HepG2 (cell line): ENCODE measurements at regions not wholly inside any gene's neighbourhood (a gene's known extent, or its start where the extent isn't known, plus 50 kb on each side); places are given as distances from the start of the nearest gene placed in this dataset.

Experiments used
- ATAC-seq: fragments of 200-7000 bp; cut with Tn5 transposase; 3 replicates; pipeline ENCODE4 v1.9.1; 2020; ENCODE audit warnings: mild to moderate bottlenecking, moderate library complexity
- BruUV-seq: library from RNA; stranded (reverse); fragments of 400-500 nt; replicated peaks from 2 replicates; lab custom pipeline; 2021; lab: Mats Ljungman, UMichigan
- CTCF ChIA-PET: fragments of 300-600 bp; formaldehyde crosslinking; extraction: SDS; loops from one replicate; lab custom pipeline; 2021; ENCODE audit warnings: low total read pairs, inconsistent platforms, low intra/inter-chr PET ratio; lab: Yijun Ruan, JAX
- POLR2A ChIA-PET: fragments of 350-600 bp; sonication (Branson Sonifier 250); formaldehyde crosslinking; loops from one replicate; lab custom pipeline; 2020; ENCODE audit warnings: antibody characterized with exemption, inconsistent platforms; lab: Yijun Ruan, JAX
- DNase-seq: peaks from one replicate; pipeline ENCODE4 v3.0.0-alpha.2; 2015; ENCODE audit warnings: low spot score
- FAIRE-seq: peaks from 3 replicates; lab custom pipeline; 2011; peaks lifted over from hg19 to GRCh38; lab: Jason Lieb, UNC
- H2AFZ ChIP-seq: one replicate; pipeline ENCODE4 v1.6.1; 2011; ENCODE audit warnings: low read length, inconsistent platforms
- H3K27ac ChIP-seq: fragments of 300-600 bp; 3 replicates; pipeline ENCODE4 v1.8.0; 2011; ENCODE audit warnings: mixed run types, mild to moderate bottlenecking, mixed read lengths, low read length, inconsistent platforms; ENCODE audit not compliant: insufficient read depth; ENCODE audit errors: extremely low read length
- H3K27me3 ChIP-seq, 2 experiments: fragments of 200-600 bp in 1 of 2; 2 replicates in 1 of 2; 3 replicates in 1 of 2; pipeline versions ENCODE4 v1.6.0 to v1.8.0; 2011; ENCODE audit warnings: low read length in 2 of 2, mild to moderate bottlenecking in 2 of 2, moderate library complexity in 2 of 2, inconsistent platforms in 1 of 2; ENCODE audit not compliant: insufficient read depth in 2 of 2, control insufficient read depth in 1 of 2
- H3K36me3 ChIP-seq, 2 experiments: fragments of 200-600 bp in 1 of 2; replicated peaks in 1 of 2; 2 replicates in 1 of 2; 3 replicates in 1 of 2; pipeline versions ENCODE4 v1.5.1 to v1.8.0; 2011; ENCODE audit warnings: low read length in 2 of 2, inconsistent platforms in 1 of 2; ENCODE audit not compliant: insufficient read depth in 2 of 2, control insufficient read depth in 1 of 2
- H3K4me1 ChIP-seq: 2 replicates; pipeline ENCODE4 v1.5.1; 2012; ENCODE audit warnings: low read length, inconsistent platforms; ENCODE audit not compliant: insufficient read depth
- H3K4me2 ChIP-seq: 2 replicates; pipeline ENCODE4 v1.6.0; 2011; ENCODE audit warnings: low read depth, low read length, inconsistent platforms
- H3K4me3 ChIP-seq, 3 experiments: fragments of 200-600 bp in 1 of 3; sonication (generic), shearing (Covaris generic) in 1 of 3; replicated peaks in 1 of 3; 2 replicates each; pipeline ENCODE4 v1.5.1; 2011 to 2016; ENCODE audit warnings: low read length in 3 of 3, inconsistent platforms in 2 of 3, low read depth in 2 of 3, mild to moderate bottlenecking in 2 of 3, control low read depth in 1 of 3, mixed read lengths in 1 of 3; ENCODE audit not compliant: insufficient read depth in 1 of 3
- H3K79me2 ChIP-seq: one replicate; pipeline ENCODE4 v1.6.1; 2011; ENCODE audit warnings: low read length, inconsistent platforms; ENCODE audit not compliant: insufficient read depth
- H3K9ac ChIP-seq: 2 replicates; pipeline ENCODE4 v1.6.0; 2011; ENCODE audit warnings: mild to moderate bottlenecking, low read depth, low read length, inconsistent platforms; ENCODE audit not compliant: insufficient read depth
- H3K9me3 ChIP-seq: 2 replicates; pipeline ENCODE4 v1.5.1; 2012; ENCODE audit warnings: mild to moderate bottlenecking, low read length
- H4K20me1 ChIP-seq: 2 replicates; pipeline ENCODE4 v1.6.0; 2011; ENCODE audit warnings: inconsistent platforms, mild to moderate bottlenecking, low read length, moderate library complexity; ENCODE audit not compliant: insufficient read depth
- ARNTL ChIP-seq: sonication (generic); formaldehyde crosslinking; IDR thresholded peaks from 2 replicates; pipeline ENCODE4 v1.4.0; 2020; ENCODE audit warnings: mild to moderate bottlenecking, missing genetic modification reagents
- CBFB ChIP-seq: sonication (generic); formaldehyde crosslinking; IDR thresholded peaks from 2 replicates; pipeline ENCODE4 v1.4.0; 2020; ENCODE audit warnings: missing genetic modification reagents
- ELK4 ChIP-seq: sonication (generic); formaldehyde crosslinking; IDR thresholded peaks from 2 replicates; pipeline ENCODE4 v1.9.0; 2021; ENCODE audit warnings: missing genetic modification reagents, borderline replicate concordance
- JARID2 ChIP-seq: sonication (generic); formaldehyde crosslinking; IDR thresholded peaks from 2 replicates; pipeline ENCODE4 v1.8.1; 2023; ENCODE audit warnings: missing genetic modification reagents, inconsistent platforms; ENCODE audit not compliant: insufficient replicate concordance
- KDM1A ChIP-seq: IDR thresholded peaks from 2 replicates; pipeline ENCODE4 v1.6.1; 2016; ENCODE audit warnings: missing compliant biosample characterization
- RBM22 ChIP-seq: fragments of 200-400 bp; formaldehyde crosslinking; optimal IDR thresholded peaks from 2 replicates; pipeline ENCODE3; 2017; ENCODE audit warnings: mild to moderate bottlenecking, low read length, moderate library complexity
- ZFP1 ChIP-seq: IDR thresholded peaks from 2 replicates; pipeline ENCODE4 v1.6.1; 2016
- ZNF256 ChIP-seq: sonication (generic); formaldehyde crosslinking; conservative IDR thresholded peaks from 2 replicates; pipeline ENCODE4 v1.4.0; 2020; ENCODE audit warnings: missing genetic modification reagents
- ZNF260 ChIP-seq: sonication (generic); formaldehyde crosslinking; IDR thresholded peaks from 2 replicates; pipeline ENCODE4 v1.4.0; 2020; ENCODE audit warnings: missing genetic modification reagents, low read depth, mild to moderate bottlenecking, borderline replicate concordance
- ZNF598 ChIP-seq: sonication (generic); formaldehyde crosslinking; IDR thresholded peaks from 2 replicates; pipeline ENCODE4 v1.5.1; 2020; ENCODE audit warnings: mild to moderate bottlenecking, missing genetic modification reagents, borderline replicate concordance
- ZNF749 ChIP-seq: sonication (generic); formaldehyde crosslinking; IDR thresholded peaks from 2 replicates; pipeline ENCODE4 v1.8.0; 2022; ENCODE audit warnings: mild to moderate bottlenecking, missing genetic modification reagents, moderate library complexity, borderline replicate concordance
- WGBS: methylation state at CpG from one replicate; pipeline ENCODE4 v1.1.6; 2017; ENCODE audit warnings: low lambda C conversion rate; 5-methylcytosine and 5-hydroxymethylcytosine counted together
- in situ Hi-C: cut with HindIII; loops from 2 replicates; pipeline ENCODE4 v1.10.0; 2017; ENCODE audit warnings: low pct_unique_long_range_greater_than_20kb; ENCODE audit not compliant: extremely low pct_ligation_motif_present
- intact Hi-C: fragments of 100-400 bp; cut with micrococcal nuclease; formaldehyde crosslinking; loops from one replicate; pipeline ENCODE4 v1.10.0; 2022; ENCODE audit not compliant: unreplicated experiment

GRCh38 chr10:27359792-27360355 lies 119.3 kb upstream of the ACBD5 start:
- Histone ChIP-seq H3K4me2 (no peak overlapping the region), H2AFZ (peak overlapping the region; percentile 15), H3K4me3 (no peak overlapping the region), H3K27ac (no peak overlapping the region), H3K9me3 (no peaks in the 10 kb centered on the region), H4K20me1 (no peaks in the 10 kb centered on the region), H3K27me3 (no peaks in the 10 kb centered on the region; a peak in 1 of 5 replicates), H3K36me3 (no peaks in the 10 kb centered on the region), H3K9ac (no peak overlapping the region), H3K4me1 (no peaks in the 10 kb centered on the region), H3K79me2 (no peaks in the 10 kb centered on the region)
- intact Hi-C loops: loop anchor here (1.0 kb wide), 2 partner anchors 136 to 469 kb away; no protein-coding TSS in a partner anchor
- ATAC-seq (no peak), DNase-seq (no peak), FAIRE-seq (no peak)
- no TSS peak for BruUV-seq
- TF ChIP-seq JARID2 (CRISPR knock-in tag) (no peak), ELK4 (CRISPR knock-in tag) (no peak), RBM22 (no peak), CBFB (CRISPR knock-in tag) (no peak), ZNF598 (CRISPR knock-in tag) (no peak), KDM1A (no peak), ZNF260 (CRISPR knock-in tag) (no peak), ARNTL (CRISPR knock-in tag) (no peak), ZNF749 (no peak), ZNF256 (CRISPR knock-in tag) (no peak), ZFP1 (CRISPR knock-in tag) (no peak)
- 6% methylated on average over 5 of the region's 12 CpGs for WGBS
- ChIA-PET CTCF (interaction anchor here (1.1 to 3.3 kb wide), 3 partner anchors 136 to 1025 kb away, joined by 3 to 26 read pairs (median 20); no protein-coding TSS in a partner anchor), POLR2A (no interaction called here)
- in situ Hi-C loops: loop anchor here (5.0 to 25.0 kb wide), 3 partner anchors 135 to 1023 kb away; no protein-coding TSS in a partner anchor
